Dendritic cell treated with granulocyte-macrophage colony-stimulating factor and Interleukin-4, amounts not matched to agents 40 ng/mL and 50 ng/mL, for 4 days (primary cell): ENCODE measurements at regions not wholly inside any gene's neighbourhood (a gene's known extent, or its start where the extent isn't known, plus 50 kb on each side); places are given as distances from the start of the nearest gene placed in this dataset.
"Not testable (repeated sequence)": the region's sequence is repeated elsewhere in the genome, so short reads cannot be mapped to it uniquely, and the experiment has no call there.

ENCODE experiments used
- H3K27ac Mint-ChIP-seq: one replicate; pipeline ENCODE4 v1.8.0; 2022; ENCODE audit warnings: mild to moderate bottlenecking, mixed read lengths
- H3K27me3 Mint-ChIP-seq: one replicate; pipeline ENCODE4 v1.8.0; 2022; ENCODE audit warnings: mild to moderate bottlenecking, mixed read lengths
- H3K36me3 Mint-ChIP-seq: one replicate; pipeline ENCODE4 v1.8.0; 2022; ENCODE audit warnings: low read depth, mixed read lengths
- H3K4me1 Mint-ChIP-seq: one replicate; pipeline ENCODE4 v1.8.0; 2022; ENCODE audit warnings: low read depth, mixed read lengths
- H3K4me3 Mint-ChIP-seq: one replicate; pipeline ENCODE4 v1.8.0; 2022; ENCODE audit warnings: mild to moderate bottlenecking, moderate library complexity, mixed read lengths
- H3K9me3 Mint-ChIP-seq: one replicate; pipeline ENCODE4 v1.8.0; 2022; ENCODE audit warnings: mixed read lengths
- intact Hi-C: fragments of 100-400 bp; cut with micrococcal nuclease; formaldehyde crosslinking; loops from one replicate; pipeline ENCODE4 v1.15.0; 2022

DNA sequence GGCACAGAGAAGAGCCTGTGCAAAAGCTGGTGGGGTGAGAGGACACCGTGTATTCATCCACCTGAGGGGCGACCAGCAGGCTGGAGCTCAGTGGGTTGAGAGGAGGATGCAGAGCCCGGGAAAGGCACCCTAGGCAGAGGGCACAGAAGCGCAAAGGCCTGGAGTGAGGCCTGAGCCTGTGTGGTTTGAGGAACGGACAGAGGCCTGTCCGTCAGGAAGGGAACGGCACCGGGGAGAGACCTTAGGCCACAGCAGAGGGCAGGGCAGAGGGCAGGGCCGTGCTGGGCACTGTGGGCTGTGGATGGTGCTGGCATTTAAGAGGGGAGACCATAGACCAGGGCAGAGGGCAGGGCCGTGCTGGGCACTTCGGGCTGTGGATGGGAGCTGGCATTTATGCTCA is 59.5 kb upstream of the APOD start:
- H3K27me3 Mint-ChIP-seq, result peaks cover 35% of the 10 kb centered on the region
- H3K4me3 Mint-ChIP-seq, H3K4me1 Mint-ChIP-seq, H3K9me3 Mint-ChIP-seq, intact Hi-C loops, H3K36me3 Mint-ChIP-seq, H3K27ac Mint-ChIP-seq: not testable (repeated sequence)

DNA sequence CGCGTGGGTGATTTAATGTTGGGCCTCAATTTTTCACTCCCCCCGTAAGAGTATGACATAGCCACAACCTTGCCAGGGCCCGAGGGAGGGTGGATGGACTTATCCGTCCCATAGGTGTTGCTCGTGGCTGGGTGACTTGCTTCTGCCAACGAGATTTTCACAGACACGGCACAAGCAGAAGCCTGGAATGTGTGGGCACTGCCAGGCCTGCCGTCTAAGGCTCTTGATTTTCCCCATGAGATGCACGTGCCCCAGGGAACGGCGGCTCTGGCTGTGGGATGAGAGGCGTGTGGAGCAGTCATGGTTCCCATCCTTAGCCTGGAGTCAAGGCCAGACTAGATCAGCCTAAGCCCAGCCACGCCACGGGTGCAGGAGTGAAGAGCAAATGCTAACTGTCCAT is 58.6 kb upstream of the APOD start:
- H3K4me1 Mint-ChIP-seq, H3K36me3 Mint-ChIP-seq, H3K4me3 Mint-ChIP-seq, intact Hi-C loops, H3K27ac Mint-ChIP-seq, H3K9me3 Mint-ChIP-seq: not testable (repeated sequence)
- peaks cover 35% of the 10 kb centered on the region for H3K27me3 Mint-ChIP-seq

DNA sequence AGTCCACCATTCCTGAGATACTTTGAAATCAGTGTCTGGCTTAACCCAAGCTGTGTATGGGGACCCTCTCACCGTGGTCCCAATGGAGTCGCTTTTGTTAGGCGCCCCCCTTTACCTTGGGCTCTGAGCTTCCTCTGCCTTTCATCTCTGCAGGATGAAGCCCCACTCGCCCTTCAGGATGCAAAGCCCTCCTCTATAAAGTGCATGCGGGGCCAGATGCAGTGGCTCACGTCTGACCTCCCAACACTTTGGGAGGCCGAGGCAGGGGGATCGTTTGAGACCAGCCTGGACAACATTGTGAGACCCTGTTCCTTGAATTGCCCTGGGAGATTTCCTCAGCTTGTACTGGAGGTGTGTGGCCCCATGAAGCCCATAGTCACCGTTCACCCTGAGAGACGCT is 54.7 kb upstream of the APOD start:
- H3K36me3 Mint-ChIP-seq, H3K4me3 Mint-ChIP-seq, H3K27ac Mint-ChIP-seq, H3K4me1 Mint-ChIP-seq, H3K9me3 Mint-ChIP-seq, intact Hi-C loops: not testable (repeated sequence)
- H3K27me3 Mint-ChIP-seq, result peaks cover 26% of the 10 kb centered on the region

DNA sequence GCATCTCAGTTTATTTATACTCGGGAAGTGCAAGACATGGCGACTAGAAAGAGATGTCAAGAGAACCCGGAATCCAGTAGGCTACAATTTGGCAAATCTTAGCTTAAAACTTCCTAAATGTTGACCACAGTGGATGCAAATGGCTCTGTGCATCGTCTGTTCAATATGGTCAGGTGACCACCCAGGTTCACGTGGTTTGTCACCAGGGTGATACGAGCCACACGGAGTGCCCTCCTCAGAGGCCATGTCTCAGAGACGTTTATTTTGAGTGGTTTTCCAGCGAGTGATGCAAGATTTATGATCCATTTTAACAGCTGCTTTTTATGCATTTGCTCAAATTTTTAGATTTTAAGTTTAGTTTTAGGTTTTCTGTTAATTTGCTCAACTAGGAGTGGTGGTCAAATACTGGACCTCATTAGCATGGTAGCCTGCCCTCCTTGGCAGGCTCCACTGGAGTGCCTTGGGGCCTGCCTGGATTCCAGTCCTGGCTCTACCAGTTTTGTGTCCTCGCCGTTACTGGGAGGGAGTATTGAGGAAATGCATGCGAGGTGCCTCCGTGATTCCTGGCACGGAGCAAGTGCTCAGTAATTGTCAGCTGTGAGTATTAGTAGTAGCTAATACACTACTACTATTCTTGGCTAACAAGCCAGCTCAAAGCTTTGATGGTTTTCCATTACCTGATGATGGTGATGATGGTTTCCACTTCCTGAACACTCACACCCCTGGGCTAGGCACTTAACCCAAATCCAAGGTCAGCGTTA is 53.9 kb upstream of the APOD start:
- H3K9me3 Mint-ChIP-seq, H3K27ac Mint-ChIP-seq, H3K36me3 Mint-ChIP-seq, intact Hi-C loops, H3K4me1 Mint-ChIP-seq, H3K4me3 Mint-ChIP-seq: not testable (repeated sequence)
- peaks cover 28% of the 10 kb centered on the region for H3K27me3 Mint-ChIP-seq

DNA sequence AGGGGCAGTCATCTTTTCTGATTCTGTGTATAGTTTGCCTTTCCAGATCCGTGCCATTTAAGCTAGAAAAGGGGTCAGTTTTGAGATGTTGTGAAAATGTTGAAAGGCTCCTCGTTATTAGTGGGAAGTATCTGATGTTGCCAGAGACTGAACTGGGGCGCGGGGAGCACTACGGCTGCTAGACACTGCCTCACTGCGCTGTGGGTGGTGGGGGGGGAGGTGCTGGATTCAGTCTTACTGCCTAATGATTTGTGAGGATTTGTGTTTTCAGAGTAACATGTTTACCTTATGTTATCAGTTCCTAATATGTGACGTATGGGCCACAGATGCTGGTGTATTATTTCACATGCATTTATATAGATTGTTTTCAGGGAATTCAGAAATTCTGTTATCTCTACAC is 53.3 kb upstream of the APOD start:
- H3K27ac Mint-ChIP-seq, H3K36me3 Mint-ChIP-seq, intact Hi-C loops, H3K4me3 Mint-ChIP-seq, H3K9me3 Mint-ChIP-seq, H3K4me1 Mint-ChIP-seq: not testable (repeated sequence)
- H3K27me3 Mint-ChIP-seq, result peaks cover 32% of the 10 kb centered on the region

DNA sequence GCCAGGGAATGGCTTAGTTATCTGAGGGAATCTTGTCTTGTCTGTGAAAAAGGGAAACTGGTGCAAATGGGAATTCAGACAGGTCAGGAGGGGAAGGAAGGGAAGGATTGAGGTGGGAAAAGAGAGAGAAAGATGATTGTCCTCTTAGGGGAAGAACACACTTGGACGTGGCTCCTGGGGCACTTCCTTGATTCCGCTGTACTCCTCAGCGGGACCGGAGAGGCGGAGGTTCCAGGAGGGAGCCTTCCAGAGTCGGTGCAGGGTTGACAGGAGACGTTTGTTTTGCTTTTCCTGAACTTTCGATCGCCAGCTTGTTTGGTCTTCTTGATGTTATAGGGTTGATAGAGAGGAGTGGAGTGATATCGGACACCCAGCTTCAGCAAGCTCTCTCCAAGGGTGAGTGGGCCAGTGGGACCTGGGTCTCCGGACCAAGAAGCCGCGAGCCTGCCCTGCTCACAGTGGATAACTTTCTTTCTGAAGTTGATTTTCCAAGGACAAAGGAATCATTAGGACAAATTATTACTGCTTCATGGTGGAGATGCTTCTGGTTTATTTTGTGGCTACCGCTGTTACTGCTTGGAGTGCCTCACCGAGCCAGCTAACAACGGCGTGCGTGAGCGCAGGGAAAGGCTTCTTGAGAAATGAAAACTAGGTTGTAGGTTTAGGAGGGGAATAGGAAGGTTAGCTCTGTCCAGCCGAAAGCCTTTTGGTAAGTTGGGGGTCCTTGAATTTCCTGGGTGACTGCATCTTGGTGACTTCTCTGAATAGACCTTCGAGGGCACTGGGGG is 52.4 kb upstream of the APOD start:
- H3K27ac Mint-ChIP-seq, H3K9me3 Mint-ChIP-seq, H3K4me3 Mint-ChIP-seq, intact Hi-C loops, H3K36me3 Mint-ChIP-seq, H3K4me1 Mint-ChIP-seq: not testable (repeated sequence)
- peaks cover 30% of the 10 kb centered on the region for H3K27me3 Mint-ChIP-seq

DNA sequence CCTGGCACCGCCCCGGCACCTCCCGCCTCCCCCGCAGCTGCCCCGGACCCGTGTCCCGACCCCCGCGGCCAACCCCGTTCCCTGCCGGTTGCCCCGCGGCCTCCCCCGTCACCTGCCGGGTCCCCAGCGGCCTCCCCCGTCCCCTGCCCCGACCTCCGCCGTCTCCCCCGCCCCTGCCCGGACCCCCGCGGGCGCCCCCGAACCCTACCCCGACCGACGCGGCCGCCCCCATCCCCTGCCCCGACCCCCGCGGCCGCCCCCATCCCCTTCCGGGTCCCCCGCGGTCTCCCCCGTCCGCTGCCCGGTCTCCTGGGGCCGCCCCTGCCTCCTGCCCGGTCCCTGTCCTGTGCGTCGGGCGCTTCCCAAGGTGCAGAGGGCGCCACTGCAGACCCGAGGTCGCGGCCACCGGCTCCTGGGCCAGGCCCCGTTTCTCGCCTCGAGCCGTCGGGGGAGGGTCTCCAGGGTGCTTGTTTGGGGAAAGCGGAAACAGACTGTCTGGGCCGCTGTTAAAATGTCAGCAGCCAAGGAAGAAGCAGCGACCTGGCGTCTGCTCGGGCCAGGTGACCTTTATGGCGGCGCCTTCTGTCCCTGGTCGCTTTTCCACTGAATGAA is 51.6 kb upstream of the APOD start:
- H3K4me3 Mint-ChIP-seq, intact Hi-C loops, H3K4me1 Mint-ChIP-seq, H3K27ac Mint-ChIP-seq, H3K9me3 Mint-ChIP-seq, H3K36me3 Mint-ChIP-seq: not testable (repeated sequence)
- H3K27me3 Mint-ChIP-seq, result peaks cover 30% of the 10 kb centered on the region

DNA sequence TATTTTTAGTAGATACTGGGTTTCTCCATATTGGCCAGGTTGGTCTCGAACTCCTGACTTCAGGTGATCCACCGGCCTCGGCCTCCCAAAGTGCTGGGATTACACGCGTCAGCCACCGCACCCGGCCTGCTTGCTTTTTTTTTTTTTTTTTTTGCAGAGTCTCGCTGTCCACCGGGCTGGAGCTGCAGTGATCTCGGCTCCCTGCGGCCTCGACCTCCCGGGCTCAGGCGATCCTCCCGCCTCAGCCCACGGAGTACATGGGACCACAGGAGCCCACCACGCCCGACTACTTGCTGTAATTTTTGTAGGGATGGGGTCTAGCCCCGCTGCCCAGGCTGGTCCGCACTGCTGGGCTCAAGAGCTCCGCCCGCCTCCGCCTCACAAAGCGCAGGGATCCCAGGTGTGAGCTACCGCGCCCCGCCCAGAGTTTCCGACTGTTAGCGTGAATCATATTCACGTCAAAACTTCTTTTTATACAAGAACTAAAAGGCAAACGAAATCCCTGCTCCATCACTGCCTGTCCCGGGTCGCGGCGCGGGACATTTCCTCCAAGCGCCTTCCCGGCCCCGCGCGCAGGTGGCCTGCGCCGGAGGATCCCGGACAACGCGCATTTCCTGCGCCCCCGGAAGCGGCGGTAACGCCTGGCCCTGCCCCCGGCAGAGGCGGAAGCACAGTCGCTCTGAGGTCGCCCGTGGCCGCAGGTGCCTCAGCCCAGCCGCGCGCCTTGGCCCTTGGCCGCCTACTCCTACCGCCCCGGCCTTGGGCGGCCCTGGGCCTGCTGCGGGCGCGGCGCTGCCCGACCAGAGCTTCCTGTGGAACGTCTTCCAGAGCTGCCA is 50.9 kb upstream of the APOD start:
- peaks cover 30% of the 10 kb centered on the region for H3K27me3 Mint-ChIP-seq
- intact Hi-C loops, H3K9me3 Mint-ChIP-seq, H3K36me3 Mint-ChIP-seq, H3K27ac Mint-ChIP-seq, H3K4me1 Mint-ChIP-seq, H3K4me3 Mint-ChIP-seq: not testable (repeated sequence)
